ENCODE measurements at regions not wholly inside any gene's neighbourhood (a gene's known extent, or its start where the extent isn't known, plus 50 kb on each side); places are given as distances from the start of the nearest gene placed in this dataset.

DNA sequence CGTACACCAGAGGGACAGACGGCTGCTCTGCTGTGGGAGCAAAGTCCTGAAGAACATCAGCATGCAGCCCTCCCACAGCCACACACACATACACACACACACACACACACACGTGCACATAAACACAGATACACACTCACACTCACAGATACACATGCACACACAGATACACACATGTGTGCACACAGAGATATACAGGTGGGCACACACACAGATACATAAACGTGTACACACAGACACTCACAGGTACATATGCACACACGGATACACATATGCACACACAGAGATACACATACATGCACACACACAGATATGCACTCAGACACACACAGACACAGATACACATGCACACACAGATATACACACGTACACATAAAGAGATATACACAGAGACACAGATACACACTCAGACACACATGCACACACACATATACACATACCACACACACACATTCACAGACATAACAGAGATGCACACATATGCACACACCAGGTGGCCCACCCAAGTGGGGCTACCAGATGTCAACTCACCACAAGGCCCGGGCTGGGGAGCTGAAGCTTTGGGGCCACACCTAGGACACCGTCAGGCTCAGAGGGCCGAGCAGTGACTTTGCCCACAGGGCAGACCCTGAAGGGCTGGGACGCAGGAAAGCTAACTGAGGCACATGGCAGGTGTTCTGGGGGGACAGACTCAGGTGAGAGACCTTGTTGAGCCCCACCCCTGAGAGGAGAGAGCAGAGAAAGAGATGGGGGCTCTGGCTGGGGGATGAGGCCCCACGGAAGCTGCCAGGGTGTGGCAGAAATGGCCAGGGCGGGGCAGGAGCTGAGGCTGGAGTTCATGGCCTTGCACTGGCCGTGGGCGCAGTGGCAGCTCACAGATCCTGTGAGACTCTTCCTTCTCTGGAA lies 148.6 kb upstream of the PPP1R26 start:
- 66% methylated on average over 8 of the region's 14 CpGs for WGBS (ENCODE audit: insufficient coverage, low coverage, low lambda C conversion rate, missing lambda C conversion rate)
- H3K36me3 ChIP-seq = no peaks in the 10 kb centered on the region
- no peak for DNase-seq
- no peak for ATAC-seq
- no peaks in the 10 kb centered on the region for H3K4me1 ChIP-seq
- intact Hi-C loops (cut with DNase I) = no loop called here
- TF ChIP-seq POLR2A (IDR thresholded peaks at IDR 0.05) = no peak
- TF ChIP-seq, protein P1, sequence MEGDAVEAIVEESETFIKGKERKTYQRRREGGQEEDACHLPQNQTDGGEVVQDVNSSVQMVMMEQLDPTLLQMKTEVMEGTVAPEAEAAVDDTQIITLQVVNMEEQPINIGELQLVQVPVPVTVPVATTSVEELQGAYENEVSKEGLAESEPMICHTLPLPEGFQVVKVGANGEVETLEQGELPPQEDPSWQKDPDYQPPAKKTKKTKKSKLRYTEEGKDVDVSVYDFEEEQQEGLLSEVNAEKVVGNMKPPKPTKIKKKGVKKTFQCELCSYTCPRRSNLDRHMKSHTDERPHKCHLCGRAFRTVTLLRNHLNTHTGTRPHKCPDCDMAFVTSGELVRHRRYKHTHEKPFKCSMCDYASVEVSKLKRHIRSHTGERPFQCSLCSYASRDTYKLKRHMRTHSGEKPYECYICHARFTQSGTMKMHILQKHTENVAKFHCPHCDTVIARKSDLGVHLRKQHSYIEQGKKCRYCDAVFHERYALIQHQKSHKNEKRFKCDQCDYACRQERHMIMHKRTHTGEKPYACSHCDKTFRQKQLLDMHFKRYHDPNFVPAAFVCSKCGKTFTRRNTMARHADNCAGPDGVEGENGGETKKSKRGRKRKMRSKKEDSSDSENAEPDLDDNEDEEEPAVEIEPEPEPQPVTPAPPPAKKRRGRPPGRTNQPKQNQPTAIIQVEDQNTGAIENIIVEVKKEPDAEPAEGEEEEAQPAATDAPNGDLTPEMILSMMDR (IDR thresholded peaks at IDR 0.05) = no peak
- no peak overlapping the region for H3K27ac ChIP-seq
- no peaks in the 10 kb centered on the region for H3K27me3 ChIP-seq
- no peaks in the 10 kb centered on the region for H3K9me3 ChIP-seq
- no peak overlapping the region for H3K4me3 ChIP-seq

DNA sequence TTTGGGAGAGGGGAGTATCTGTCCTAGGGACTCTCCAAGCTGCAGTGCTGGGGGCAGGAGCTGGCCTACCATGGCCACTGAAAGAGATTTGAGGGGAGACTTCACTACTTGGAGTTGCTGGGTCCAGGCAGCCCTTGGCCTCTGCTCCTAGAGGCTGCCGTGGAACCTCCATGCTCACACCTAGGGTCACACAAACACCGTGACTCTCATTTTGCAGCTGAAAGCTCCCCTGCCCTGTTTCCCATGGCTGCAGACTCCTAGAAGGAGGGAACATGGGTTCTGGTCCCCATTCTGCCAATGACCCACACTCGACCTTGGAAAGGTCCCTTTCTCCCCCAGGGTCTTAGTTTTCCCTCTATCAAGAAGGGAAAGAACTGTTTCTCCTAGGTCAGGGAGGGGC lies 147.1 kb upstream of the PPP1R26 start:
- intact Hi-C loops (cut with DNase I) = no loop called here
- WGBS (ENCODE audit: insufficient coverage, low coverage, low lambda C conversion rate, missing lambda C conversion rate) = 0% methylated on average over 1 of the region's 3 CpGs
- Histone ChIP-seq H3K9me3 (no peaks in the 10 kb centered on the region), H3K27me3 (no peaks in the 10 kb centered on the region), H3K4me1 (no peaks in the 10 kb centered on the region), H3K27ac (no peak overlapping the region), H3K36me3 (no peaks in the 10 kb centered on the region), H3K4me3 (no peak overlapping the region)
- DNase-seq = no peak
- no peak for ATAC-seq
- TF ChIP-seq, protein P1 (IDR thresholded peaks at IDR 0.05) = no peak
- no peak for TF ChIP-seq POLR2A (IDR thresholded peaks at IDR 0.05)

DNA sequence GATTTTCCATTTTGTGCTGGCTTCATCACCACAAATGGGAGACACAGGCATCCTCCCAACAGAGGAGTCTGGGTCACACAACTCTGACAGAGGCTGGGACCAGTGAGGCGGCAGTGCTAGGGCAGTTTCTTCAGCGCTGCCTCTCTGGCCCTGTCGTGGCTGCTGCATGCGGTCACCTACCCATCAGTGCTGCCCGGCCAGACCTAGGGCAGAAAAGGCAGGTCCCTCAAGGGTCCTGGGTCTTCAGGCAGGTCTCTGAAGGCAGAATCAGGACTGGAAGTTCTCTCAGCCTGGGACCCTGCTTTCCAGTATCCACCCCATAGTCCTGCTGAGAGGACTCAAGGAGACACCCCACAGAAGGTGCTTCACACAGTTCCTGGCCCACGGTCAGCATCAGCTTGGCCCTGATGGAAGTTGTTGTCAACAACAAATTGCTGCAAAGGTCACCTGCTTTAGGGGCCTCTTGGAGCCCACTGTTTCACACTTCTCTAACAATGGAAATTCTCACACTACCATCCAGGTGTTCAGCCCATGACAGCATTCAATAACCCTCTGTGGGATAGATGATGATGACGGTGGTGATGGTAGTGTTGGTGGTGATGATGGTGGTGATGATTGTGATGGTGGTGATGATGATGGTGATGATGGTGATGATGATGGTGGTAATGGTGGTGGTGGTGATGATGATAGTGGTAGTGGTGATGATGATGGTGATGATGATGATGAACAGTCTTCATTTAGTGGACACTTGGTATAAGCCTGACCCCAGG lies 146.4 kb upstream of the PPP1R26 start:
- intact Hi-C loops (cut with DNase I) = no loop called here
- Histone ChIP-seq H3K36me3 (no peaks in the 10 kb centered on the region), H3K27ac (no peak overlapping the region), H3K4me1 (no peaks in the 10 kb centered on the region), H3K27me3 (no peaks in the 10 kb centered on the region), H3K4me3 (no peak overlapping the region), H3K9me3 (no peaks in the 10 kb centered on the region)
- no peak for TF ChIP-seq POLR2A (IDR thresholded peaks at IDR 0.05)
- TF ChIP-seq, protein P1 (IDR thresholded peaks at IDR 0.05) = no peak
- 82% methylated on average over 1 of the region's 7 CpGs for WGBS (ENCODE audit: insufficient coverage, low coverage, low lambda C conversion rate, missing lambda C conversion rate)
- DNase-seq (no peak), ATAC-seq (no peak)

DNA sequence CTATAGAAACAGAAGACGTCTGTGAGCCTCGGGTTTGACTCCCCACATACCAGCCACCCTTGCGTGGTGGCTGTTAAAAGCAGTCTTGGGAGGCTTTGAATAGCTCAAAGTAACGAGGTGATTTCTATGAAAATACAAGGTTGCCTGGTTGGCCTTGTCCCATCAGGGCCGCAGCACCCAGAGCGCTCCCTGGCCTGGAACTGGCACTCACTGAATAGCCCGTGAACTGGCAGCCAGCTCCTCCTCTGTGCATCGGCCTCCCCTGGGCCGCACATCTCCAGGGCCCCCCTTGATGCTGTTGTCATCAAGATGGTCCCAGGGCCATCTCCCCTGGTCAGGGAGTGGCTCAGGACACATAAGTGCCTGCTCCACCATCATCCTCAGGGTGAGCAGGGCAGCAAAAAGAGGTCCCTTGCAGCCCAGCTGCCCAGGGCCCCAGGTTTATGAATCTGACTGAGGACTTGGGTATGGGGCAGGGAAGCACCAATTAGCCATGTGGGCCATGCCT lies 144.6 kb upstream of the PPP1R26 start:
- Histone ChIP-seq H3K27ac (no peak overlapping the region), H3K36me3 (no peaks in the 10 kb centered on the region), H3K27me3 (no peaks in the 10 kb centered on the region), H3K4me1 (no peaks in the 10 kb centered on the region), H3K9me3 (no peaks in the 10 kb centered on the region), H3K4me3 (no peak overlapping the region)
- no peak for TF ChIP-seq POLR2A (IDR thresholded peaks at IDR 0.05)
- TF ChIP-seq, protein P1 (IDR thresholded peaks at IDR 0.05) = no peak
- ATAC-seq (no peak), DNase-seq (peak in 1 of 3 donors; percentile 37)
- WGBS (ENCODE audit: insufficient coverage, low coverage, low lambda C conversion rate, missing lambda C conversion rate) = no CpG with 5 or more reads among the region's 9 CpGs
- intact Hi-C loops (cut with DNase I) = no loop called here

Data from right lobe of liver (tissue), 6 donors.